DMS79 (cell line): ENCODE measurements at regions not wholly inside any gene's neighbourhood (a gene's known extent, or its start where the extent isn't known, plus 50 kb on each side); places are given as distances from the start of the nearest gene placed in this dataset.

Source experiments
- DNase-seq: peaks from one replicate; lab custom pipeline; 2025; lab: John Stamatoyannopoulos, UW

GRCh38 chr3:174662653-174663052, 196.5 kb upstream of the NAALADL2 start:
- DNase-seq = no peak

- DNase-seq = no peak
These were observed 191.7 kb upstream of the NAALADL2 start for GRCh38 chr3:174667386-174667785.

- no peak for DNase-seq
These were observed 183.7 kb upstream of the NAALADL2 start for GRCh38 chr3:174675406-174675805.

- DNase-seq = no peak
These were observed 177.3 kb upstream of the NAALADL2 start for GRCh38 chr3:174681784-174682183.

- DNase-seq = no peak
These were observed 173.3 kb upstream of the NAALADL2 start for GRCh38 chr3:174685796-174686195.

- DNase-seq = no peak
These were observed 161.8 kb upstream of the NAALADL2 start for GRCh38 chr3:174697310-174697709.

GRCh38 chr3:174700736-174701135, 158.4 kb upstream of the NAALADL2 start:
- DNase-seq = no peak

GRCh38 chr3:174710612-174711011, 148.5 kb upstream of the NAALADL2 start:
- no peak for DNase-seq

- DNase-seq = no peak
These were observed 143.7 kb upstream of the NAALADL2 start for GRCh38 chr3:174715386-174715785.

- DNase-seq = no peak
These were observed 142.1 kb upstream of the NAALADL2 start for GRCh38 chr3:174716956-174717505.

- DNase-seq = no peak
These were observed 138.4 kb upstream of the NAALADL2 start for GRCh38 chr3:174720717-174721116.

- no peak for DNase-seq
These were observed 133.8 kb upstream of the NAALADL2 start for GRCh38 chr3:174725303-174725702.

- no peak for DNase-seq
These were observed 121.2 kb upstream of the NAALADL2 start for GRCh38 chr3:174737966-174738365.

GRCh38 chr3:174749143-174749542, 110.0 kb upstream of the NAALADL2 start:
- DNase-seq = no peak

- no peak for DNase-seq
These were observed 103.0 kb upstream of the NAALADL2 start for GRCh38 chr3:174755833-174756829.

- DNase-seq = no peak
These were observed 100.2 kb upstream of the NAALADL2 start for GRCh38 chr3:174758943-174759342.

GRCh38 chr3:174767406-174767805, 91.7 kb upstream of the NAALADL2 start:
- DNase-seq = no peak

- DNase-seq = no peak
These were observed 91.2 kb upstream of the NAALADL2 start for GRCh38 chr3:174767853-174768382.

GRCh38 chr3:174769171-174769570, 90.0 kb upstream of the NAALADL2 start:
- DNase-seq = no peak

GRCh38 chr3:174775603-174776002, 83.5 kb upstream of the NAALADL2 start:
- no peak for DNase-seq

- DNase-seq = no peak
These were observed 83.0 kb upstream of the NAALADL2 start for GRCh38 chr3:174776123-174776522.

- no peak for DNase-seq
These were observed 82.5 kb upstream of the NAALADL2 start for GRCh38 chr3:174776636-174777035.

- DNase-seq = no peak
These were observed 81.3 kb upstream of the NAALADL2 start for GRCh38 chr3:174777813-174778212.
